Lower leg skin (tissue), 4 donors: ENCODE measurements at regions not wholly inside any gene's neighbourhood (a gene's known extent, or its start where the extent isn't known, plus 50 kb on each side); places are given as distances from the start of the nearest gene placed in this dataset.

Source experiments
- DNase-seq, 2 donors: peaks; one replicate each; pipeline ENCODE4 v3.0.0-alpha.2; 2019; ENCODE audit warnings: low spot score in 2 of 2
- H3K4me3 ChIP-seq: fragments of 200-600 bp; sonication (generic); 2 replicates; pipeline ENCODE4 v1.5.1; 2017; ENCODE audit warnings: mild to moderate bottlenecking, low read depth; ENCODE audit not compliant: poor library complexity, severe bottlenecking
- CTCF ChIP-seq, 3 donors: fragments of 450-650 bp; IDR thresholded peaks; one replicate each; pipeline ENCODE4 v1.5.1; 2016; ENCODE audit warnings: antibody characterized with exemption in 3 of 3, mild to moderate bottlenecking in 3 of 3, moderate library complexity in 2 of 3
- POLR2A ChIP-seq, 2 donors: fragments of 450-650 bp; IDR thresholded peaks; one replicate each; pipeline ENCODE4 v1.6.1; 2016 to 2017; ENCODE audit warnings: antibody characterized with exemption in 2 of 2, mild to moderate bottlenecking in 1 of 2, moderate library complexity in 1 of 2
- WGBS, 2 donors: methylation state at CpG; one replicate each; pipeline ENCODE4 v1.1.5; 2018; 5-methylcytosine and 5-hydroxymethylcytosine counted together
- intact Hi-C: fragments of 100-400 bp; cut with DNase I; formaldehyde crosslinking; loops from one replicate; pipeline ENCODE4 v1.15.0; 2023; ENCODE audit warnings: low total_unique reads

GRCh38 chr5:168238463-168238862 is 53.0 kb upstream of the WWC1 start:
- WGBS, 2 donors = 57 to 59% methylated on average over 8 of the region's 8 CpGs
- DNase-seq = no peak
- TF ChIP-seq POLR2A (IDR thresholded peaks at IDR 0.05) (no peak), CTCF (IDR thresholded peaks at IDR 0.05) (no peak)
- H3K4me3 ChIP-seq = no peak overlapping the region
- intact Hi-C loops = no loop called here

GRCh38 chr5:168239325-168239724 is 52.1 kb upstream of the WWC1 start:
- TF ChIP-seq POLR2A (IDR thresholded peaks at IDR 0.05) = no peak
- TF ChIP-seq CTCF (IDR thresholded peaks at IDR 0.05) = no peak
- no peak overlapping the region for H3K4me3 ChIP-seq
- no peak for DNase-seq
- intact Hi-C loops = no loop called here
